ENCODE measurements at regions not wholly inside any gene's neighbourhood (a gene's known extent, or its start where the extent isn't known, plus 50 kb on each side); places are given as distances from the start of the nearest gene placed in this dataset.

GRCh38 chr3:31425401-31425800 lies 107.3 kb upstream of the STT3B start:
- DNase-seq (ENCODE audit: low read depth) = no peak

- DNase-seq (ENCODE audit: low read depth) = no peak
Observed at GRCh38 chr3:31427623-31428022, 105.1 kb upstream of the STT3B start.

DNA sequence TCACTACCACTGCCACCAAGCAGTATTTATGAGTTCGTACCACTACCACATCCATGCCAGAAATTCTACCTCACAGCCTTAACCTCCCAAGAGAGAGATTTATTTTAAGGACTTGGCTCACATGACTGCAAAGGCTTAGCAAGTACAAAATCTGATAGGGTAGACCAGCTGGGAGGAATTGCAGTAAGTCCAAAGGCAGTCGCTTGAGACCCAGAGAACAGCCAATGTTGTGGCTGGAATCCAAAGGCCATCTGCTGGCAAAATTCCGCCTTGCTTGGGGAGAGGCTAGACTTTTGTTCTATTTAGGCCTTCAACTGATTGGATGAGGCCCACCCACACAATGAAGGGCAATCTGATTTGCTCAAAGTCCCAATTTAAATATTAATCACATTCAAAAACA lies 101.4 kb upstream of the STT3B start:
- DNase-seq (ENCODE audit: low read depth) = no peak

DNA sequence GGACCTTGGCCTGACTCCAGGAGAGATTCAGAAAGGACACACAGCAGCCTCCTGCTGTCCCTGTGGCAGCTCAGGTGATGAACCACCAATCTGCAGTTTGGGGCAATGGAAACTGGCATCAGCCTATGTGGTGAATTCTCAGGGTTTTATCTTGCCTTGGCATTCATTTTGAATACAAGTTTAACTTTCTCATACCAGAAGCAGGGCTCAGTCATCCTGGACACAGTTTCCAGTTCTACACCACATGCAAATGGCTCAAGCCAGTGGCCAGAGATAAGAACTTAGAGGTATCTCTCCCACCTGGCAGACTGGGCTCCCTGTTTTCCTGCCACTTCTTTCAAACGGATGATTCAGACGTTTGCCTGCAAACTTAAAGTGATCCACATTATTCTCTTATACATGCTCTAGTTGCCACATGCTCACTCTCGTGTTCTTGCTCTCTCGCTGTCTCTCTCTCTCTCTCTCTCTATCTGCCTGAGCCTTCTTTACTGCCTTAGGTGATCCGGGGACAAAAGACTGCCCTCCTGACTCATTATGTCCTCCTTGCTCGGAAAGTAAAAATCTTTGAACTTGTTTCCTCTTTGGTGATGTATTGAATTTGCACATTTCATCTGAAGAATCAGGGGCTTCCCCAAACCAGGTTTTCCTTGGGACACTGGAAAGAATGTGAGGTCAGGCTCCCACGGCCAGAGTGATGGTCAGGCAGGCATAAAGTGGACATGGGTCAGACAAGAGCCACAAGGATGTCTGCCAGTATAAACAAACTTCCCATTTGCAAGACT lies 99.6 kb upstream of the STT3B start:
- DNase-seq (ENCODE audit: low read depth) = no peak

GRCh38 chr3:31433679-31433992 lies 99.1 kb upstream of the STT3B start:
- no peak for DNase-seq (ENCODE audit: low read depth)

- DNase-seq (ENCODE audit: low read depth) = no peak
Observed at GRCh38 chr3:31434819-31435218, 97.9 kb upstream of the STT3B start.

GRCh38 chr3:31436830-31437229 lies 95.9 kb upstream of the STT3B start:
- no peak for DNase-seq (ENCODE audit: low read depth)

- no peak for DNase-seq (ENCODE audit: low read depth)
Observed at GRCh38 chr3:31438742-31439141, 94.0 kb upstream of the STT3B start.

- DNase-seq (ENCODE audit: low read depth) = no peak
Observed at GRCh38 chr3:31439890-31440750, 92.6 kb upstream of the STT3B start.

DNA sequence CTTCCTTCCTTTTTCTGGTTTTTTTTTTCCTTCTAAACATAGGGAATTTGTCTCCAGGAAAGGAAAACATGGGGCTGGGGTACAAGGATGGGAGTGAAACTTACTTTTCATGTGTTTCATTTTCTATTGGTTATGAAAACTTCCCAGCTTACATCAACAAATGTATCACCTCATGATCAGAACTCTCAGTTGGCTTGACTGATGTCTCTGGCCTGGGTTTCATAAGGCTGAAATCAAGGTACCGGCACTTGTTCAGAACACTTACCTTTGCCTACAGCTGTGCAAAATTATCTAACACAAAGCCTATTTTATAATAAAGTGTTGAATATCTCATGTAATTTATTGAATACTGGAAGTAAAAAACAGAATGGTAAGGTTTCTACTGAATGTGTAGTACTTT lies 91.8 kb upstream of the STT3B start:
- DNase-seq (ENCODE audit: low read depth) = no peak

DNA sequence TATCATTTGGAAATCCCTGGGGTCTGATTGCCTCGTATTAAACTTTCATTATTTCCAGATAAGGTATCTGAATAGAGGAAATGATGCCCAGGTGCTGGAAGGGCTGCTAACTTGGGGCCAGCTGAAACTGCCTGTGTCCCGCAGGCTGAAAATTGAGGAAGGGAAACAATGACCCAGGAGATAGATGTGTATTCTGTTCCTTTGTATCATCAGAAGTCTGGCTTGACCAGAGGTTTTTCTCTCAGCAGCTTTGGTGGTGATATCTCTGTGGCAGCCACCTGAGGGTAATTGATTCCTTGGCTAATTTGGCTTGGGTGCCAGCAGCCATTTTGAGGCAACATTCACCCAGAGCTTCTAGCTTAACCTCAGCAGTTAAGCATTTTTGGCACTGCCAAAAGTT lies 90.0 kb upstream of the STT3B start:
- DNase-seq (ENCODE audit: low read depth) = no peak

- DNase-seq (ENCODE audit: low read depth) = no peak
Observed at GRCh38 chr3:31444220-31445142, 88.2 kb upstream of the STT3B start.

DNA sequence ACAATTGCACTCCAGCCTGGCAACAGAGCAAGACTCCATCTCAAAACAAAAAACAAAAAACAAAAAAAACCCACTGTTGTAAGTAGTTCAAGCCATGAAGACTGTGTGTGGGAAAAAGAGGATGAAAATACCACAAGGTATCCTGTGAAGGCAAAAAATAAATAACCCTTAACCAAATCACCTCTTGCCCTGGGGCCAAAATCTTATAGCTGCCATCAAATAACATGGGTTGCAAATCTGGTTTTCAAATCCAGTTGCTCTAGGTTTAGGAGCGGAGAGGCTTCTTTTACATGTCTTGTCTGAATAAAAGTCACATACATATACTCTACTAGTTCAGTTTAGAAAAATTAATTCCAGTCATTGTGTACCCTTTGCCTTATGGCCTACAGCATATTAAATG lies 87.0 kb upstream of the STT3B start:
- no peak for DNase-seq (ENCODE audit: low read depth)

DNA sequence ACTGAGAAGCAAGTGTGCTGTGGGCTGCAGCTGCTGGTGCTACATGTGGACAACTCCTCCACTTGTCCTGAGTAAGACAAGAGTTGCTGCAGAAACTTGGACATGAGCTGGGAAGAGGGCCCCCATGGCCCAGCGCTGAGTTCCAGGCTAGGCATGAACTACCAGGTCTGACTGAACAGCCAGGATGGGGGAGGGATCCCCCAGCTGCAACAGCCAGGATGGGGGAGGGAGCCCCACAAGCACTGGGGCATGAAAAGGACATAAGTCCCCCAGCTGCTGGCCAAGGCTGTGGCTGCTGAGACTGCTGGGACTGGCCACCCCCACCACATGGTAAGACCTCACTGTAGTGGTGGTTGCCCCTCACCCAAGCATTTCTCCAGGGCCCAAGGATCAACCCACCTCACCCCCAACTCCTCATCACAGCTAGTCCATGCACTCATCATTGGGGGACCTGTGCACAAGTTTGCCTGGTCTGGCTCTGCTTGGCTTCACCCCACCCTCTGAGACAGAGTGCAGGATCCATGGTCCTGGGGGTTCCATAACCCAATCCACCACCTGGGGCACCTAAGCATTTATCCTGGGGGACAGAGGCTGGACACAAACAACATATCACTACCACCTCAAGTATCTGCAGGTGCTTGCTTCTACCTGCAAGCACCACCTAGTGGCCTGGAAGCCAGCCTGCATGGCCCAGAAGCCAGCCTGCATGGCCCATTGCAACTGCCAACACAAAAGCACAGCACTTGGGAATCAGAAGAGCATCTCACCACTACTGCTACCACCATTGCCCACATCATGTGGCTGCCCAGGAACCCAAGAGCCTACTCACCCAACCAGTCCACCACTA lies 84.5 kb upstream of the STT3B start:
- DNase-seq (ENCODE audit: low read depth) = no peak

- no peak for DNase-seq (ENCODE audit: low read depth)
Observed at GRCh38 chr3:31448882-31449243, 83.9 kb upstream of the STT3B start.

GRCh38 chr3:31449318-31449717 lies 83.4 kb upstream of the STT3B start:
- DNase-seq (ENCODE audit: low read depth) = no peak

GRCh38 chr3:31450345-31450744 lies 82.4 kb upstream of the STT3B start:
- no peak for DNase-seq (ENCODE audit: low read depth)

GRCh38 chr3:31452495-31453106 lies 80.1 kb upstream of the STT3B start:
- DNase-seq (ENCODE audit: low read depth) = no peak

DNA sequence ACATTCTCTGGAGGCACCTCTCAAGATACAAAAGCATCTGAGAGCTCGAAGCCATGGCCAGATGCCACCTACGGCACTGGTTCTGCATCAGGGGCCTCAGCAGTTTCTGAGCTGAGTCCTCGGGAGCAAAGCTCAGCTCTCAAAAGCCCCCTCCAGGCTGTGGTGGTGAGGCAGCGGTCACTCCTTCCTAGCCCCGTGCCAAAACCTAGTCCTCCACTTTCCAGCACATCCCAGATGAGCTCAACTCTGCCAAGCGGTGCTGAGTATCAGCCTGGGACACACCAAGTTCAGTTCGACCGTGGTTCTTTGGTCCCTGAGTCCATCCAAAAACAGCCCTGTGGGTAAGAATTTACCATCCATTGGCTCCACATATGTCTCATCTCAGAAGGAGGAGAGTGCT lies 79.3 kb upstream of the STT3B start:
- DNase-seq (ENCODE audit: low read depth) = no peak

DNA sequence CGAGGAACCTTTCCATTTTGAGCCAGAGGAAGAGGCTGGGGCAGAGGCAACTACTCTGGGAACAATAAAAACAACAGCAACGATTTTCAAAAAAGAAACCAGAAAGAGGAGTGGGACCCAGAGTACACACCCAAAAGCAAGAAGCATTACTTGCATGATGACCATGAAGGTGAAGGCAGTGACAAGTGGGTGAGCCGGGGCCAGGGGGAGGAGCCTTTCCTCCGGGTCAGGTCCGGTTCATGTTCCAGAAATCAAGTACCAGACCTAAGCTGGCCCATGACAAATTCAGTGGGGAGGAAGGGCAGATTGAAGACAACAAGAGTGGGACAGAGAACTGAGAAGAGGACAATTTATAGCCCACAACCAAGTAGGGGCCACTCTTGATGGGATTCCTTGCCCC lies 77.2 kb upstream of the STT3B start:
- no peak for DNase-seq (ENCODE audit: low read depth)

GRCh38 chr3:31456373-31456772 lies 76.4 kb upstream of the STT3B start:
- no peak for DNase-seq (ENCODE audit: low read depth)

Measured in GM04503 (cell line).